ENCODE measurements at regions not wholly inside any gene's neighbourhood (a gene's known extent, or its start where the extent isn't known, plus 50 kb on each side); places are given as distances from the start of the nearest gene placed in this dataset.
"Not testable (repeated sequence)": the region's sequence is repeated elsewhere in the genome, so short reads cannot be mapped to it uniquely, and the experiment has no call there.

DNA sequence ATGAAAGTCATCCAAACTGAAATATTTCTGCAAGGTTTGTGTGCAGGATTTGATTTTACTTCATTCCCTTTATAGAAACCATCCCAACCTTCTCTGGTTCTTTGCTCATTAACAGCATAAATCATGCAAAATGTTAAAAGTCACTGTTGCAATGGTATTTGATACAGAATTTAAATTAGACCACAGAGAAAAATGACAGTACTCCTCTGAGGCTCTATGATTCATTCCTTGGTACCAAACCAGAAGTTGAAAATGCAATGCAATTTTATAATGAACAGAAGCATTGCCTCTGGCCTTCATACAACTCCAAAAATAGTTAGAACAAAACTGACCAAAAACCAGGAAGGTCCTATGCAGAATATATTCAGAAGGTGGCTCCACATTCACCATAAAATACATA is 607.1 kb downstream of the TLE1 start:
- TF ChIP-seq JUND (IDR thresholded peaks at IDR 0.05; ENCODE audit: low read depth), result no peak
- in situ Hi-C loops (cut with HindIII; ENCODE audit: low pct_unique_long_range_greater_than_20kb, low sequenced_read_pairs), result no loop called here
- DNase-seq (ENCODE audit: low read depth in 1 of 2, low spot score in 1 of 2), result no peak

DNA sequence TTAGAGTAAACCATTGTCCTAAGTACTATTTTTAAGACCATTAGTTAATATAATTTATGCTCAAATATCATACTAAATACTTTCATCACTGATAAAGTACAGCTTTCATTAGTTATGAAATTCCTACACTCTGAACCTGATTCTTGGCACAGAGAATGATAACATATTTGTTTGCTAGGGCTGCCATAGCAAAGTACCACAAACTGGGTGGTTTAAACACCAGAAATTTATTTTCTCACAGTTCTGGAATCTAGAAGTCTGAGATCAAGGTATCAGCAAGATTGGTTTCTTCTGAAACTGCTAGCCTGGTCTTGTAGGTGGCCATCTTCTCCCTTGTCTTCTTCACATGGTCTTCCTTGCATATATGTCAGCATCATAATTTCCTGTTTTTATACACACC is 608.4 kb downstream of the TLE1 start:
- in situ Hi-C loops (cut with HindIII; ENCODE audit: low pct_unique_long_range_greater_than_20kb, low sequenced_read_pairs), result no loop called here
- no peak for DNase-seq (ENCODE audit: low read depth in 1 of 2, low spot score in 1 of 2)
- no peak for TF ChIP-seq JUND (IDR thresholded peaks at IDR 0.05; ENCODE audit: low read depth)

DNA sequence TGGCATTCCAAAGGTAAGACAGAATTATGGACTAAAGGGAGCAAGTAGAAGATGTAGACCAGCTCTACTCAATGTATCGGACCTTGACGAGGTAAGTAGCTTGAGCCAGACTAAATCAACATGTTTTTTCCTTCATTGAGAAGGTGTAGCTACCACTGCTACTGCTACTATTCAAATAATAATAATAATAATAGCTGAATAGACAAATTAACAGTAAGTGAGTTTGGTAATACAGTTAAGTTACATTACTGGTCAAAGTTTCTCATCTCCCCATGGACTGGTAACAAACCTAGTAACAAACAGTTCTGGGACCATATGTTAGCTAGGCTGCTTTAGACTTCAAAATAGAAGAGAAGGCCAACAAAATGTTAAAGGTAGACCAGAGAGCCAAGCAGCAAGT is 609.2 kb downstream of the TLE1 start:
- in situ Hi-C loops (cut with HindIII; ENCODE audit: low pct_unique_long_range_greater_than_20kb, low sequenced_read_pairs), result no loop called here
- DNase-seq (ENCODE audit: low read depth in 1 of 2, low spot score in 1 of 2), result no peak
- TF ChIP-seq JUND (IDR thresholded peaks at IDR 0.05; ENCODE audit: low read depth), result no peak

GRCh38 chr9:81079055-81079454 is 610.3 kb downstream of the TLE1 start:
- no peak for TF ChIP-seq JUND (IDR thresholded peaks at IDR 0.05; ENCODE audit: low read depth)
- in situ Hi-C loops (cut with HindIII; ENCODE audit: low pct_unique_long_range_greater_than_20kb, low sequenced_read_pairs), result no loop called here
- no peak for DNase-seq (ENCODE audit: low read depth in 1 of 2, low spot score in 1 of 2)

DNA sequence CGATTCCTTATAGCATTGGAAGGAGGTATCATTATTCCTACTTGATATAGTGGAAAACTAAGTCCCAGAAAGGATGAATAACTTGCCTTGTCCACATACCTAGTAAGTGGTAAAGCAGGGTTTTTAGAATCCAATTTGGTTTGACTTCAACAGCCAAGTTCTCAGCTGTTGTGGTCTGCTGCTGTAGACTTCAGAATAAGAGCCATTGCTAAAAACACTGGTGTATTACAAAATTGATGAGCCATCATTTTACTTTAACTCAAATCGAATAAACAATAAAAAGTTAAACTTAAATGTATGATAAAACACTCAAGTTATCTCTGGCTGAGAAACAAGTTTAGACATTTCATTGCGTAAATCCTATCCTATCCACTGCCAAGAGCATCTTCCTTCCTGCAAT is 610.8 kb downstream of the TLE1 start:
- in situ Hi-C loops (cut with HindIII; ENCODE audit: low pct_unique_long_range_greater_than_20kb, low sequenced_read_pairs), result no loop called here
- no peak for DNase-seq (ENCODE audit: low read depth in 1 of 2, low spot score in 1 of 2)

DNA sequence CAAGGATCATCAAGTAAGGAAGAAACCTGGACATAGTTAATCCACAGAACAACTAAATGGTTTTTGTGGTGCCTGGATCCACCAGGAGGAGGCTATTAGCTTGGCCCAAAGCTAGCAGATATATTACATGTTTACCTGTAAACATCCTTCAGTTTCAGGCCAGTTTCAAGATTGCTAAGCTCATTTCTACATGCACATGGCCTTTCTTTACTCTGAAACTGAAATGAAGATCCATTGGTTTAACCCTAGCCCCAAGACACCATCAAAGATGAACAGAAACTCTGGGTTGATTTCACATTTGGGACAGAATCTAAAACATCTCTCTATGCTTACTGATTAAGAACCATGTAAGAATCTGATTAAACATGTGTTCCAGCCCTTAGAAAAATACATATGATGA is 611.8 kb downstream of the TLE1 start:
- DNase-seq (ENCODE audit: low read depth in 1 of 2, low spot score in 1 of 2), result no peak
- in situ Hi-C loops (cut with HindIII; ENCODE audit: low pct_unique_long_range_greater_than_20kb, low sequenced_read_pairs), result no loop called here

More for the DNA sequence above, 610.8 kb downstream of the TLE1 start:
- TF ChIP-seq JUND (IDR thresholded peaks at IDR 0.05; ENCODE audit: low read depth), result no peak

GRCh38 chr9:81076131-81076530 is 613.2 kb downstream of the TLE1 start:
- TF ChIP-seq JUND (IDR thresholded peaks at IDR 0.05; ENCODE audit: low read depth), result no peak
- DNase-seq (ENCODE audit: low read depth in 1 of 2, low spot score in 1 of 2), result no peak
- in situ Hi-C loops (cut with HindIII; ENCODE audit: low pct_unique_long_range_greater_than_20kb, low sequenced_read_pairs), result no loop called here

More for the DNA sequence above, 611.8 kb downstream of the TLE1 start:
- no peak for TF ChIP-seq JUND (IDR thresholded peaks at IDR 0.05; ENCODE audit: low read depth)

GRCh38 chr9:81074221-81074620 is 615.1 kb downstream of the TLE1 start:
- TF ChIP-seq JUND (IDR thresholded peaks at IDR 0.05; ENCODE audit: low read depth), result no peak
- DNase-seq (ENCODE audit: low read depth in 1 of 2, low spot score in 1 of 2), result no peak
- in situ Hi-C loops (cut with HindIII; ENCODE audit: low pct_unique_long_range_greater_than_20kb, low sequenced_read_pairs), result no loop called here

- TF ChIP-seq JUND (IDR thresholded peaks at IDR 0.05; ENCODE audit: low read depth), result no peak
- DNase-seq (ENCODE audit: low read depth in 1 of 2, low spot score in 1 of 2), result no peak
- in situ Hi-C loops (cut with HindIII; ENCODE audit: low pct_unique_long_range_greater_than_20kb, low sequenced_read_pairs), result no loop called here
Observed at GRCh38 chr9:81073821-81074220, 615.5 kb downstream of the TLE1 start.

DNA sequence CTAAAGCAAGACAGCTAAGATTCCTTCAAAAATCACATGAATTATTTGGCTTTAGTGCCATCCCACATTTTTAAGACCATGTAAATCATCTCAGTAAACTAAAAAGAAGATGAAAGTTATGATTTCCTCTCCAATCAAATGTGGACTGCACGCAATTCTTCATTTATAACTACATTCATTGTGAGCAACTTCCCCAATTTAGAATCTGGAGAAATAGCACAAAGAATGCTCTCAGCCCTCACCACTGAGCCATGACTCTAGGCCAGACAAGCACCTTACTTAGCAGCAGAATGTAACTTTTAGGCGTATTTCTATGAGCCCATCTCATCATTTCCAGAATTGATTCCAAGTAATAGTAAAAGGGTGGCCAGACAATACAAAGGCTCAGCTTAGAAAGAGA is 616.6 kb downstream of the TLE1 start:
- no peak for DNase-seq (ENCODE audit: low read depth in 1 of 2, low spot score in 1 of 2)
- no peak for TF ChIP-seq JUND (IDR thresholded peaks at IDR 0.05; ENCODE audit: low read depth)
- in situ Hi-C loops (cut with HindIII; ENCODE audit: low pct_unique_long_range_greater_than_20kb, low sequenced_read_pairs), result no loop called here

DNA sequence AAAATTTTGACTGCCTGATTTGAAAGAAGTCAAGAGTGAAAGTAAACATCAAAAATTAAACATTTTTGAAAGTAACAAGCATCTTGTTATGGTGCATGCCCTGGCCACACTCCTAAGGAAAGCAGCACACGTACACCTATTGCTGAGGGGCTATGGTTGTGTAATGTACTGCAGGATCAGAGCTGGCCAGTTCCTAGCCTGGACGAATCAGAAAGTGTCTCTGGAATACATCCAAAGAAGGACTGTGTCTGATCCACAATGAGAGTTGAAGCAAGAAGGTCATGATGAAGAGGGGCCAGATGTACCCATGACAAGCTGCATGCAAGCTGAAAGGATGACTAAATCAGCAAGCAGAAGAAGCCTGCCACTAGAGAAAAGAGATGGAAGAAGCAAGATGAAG is 618.2 kb downstream of the TLE1 start:
- in situ Hi-C loops (cut with HindIII; ENCODE audit: low pct_unique_long_range_greater_than_20kb, low sequenced_read_pairs), result no loop called here
- DNase-seq (ENCODE audit: low read depth in 1 of 2, low spot score in 1 of 2), result no peak
- TF ChIP-seq JUND (IDR thresholded peaks at IDR 0.05; ENCODE audit: low read depth), result no peak

DNA sequence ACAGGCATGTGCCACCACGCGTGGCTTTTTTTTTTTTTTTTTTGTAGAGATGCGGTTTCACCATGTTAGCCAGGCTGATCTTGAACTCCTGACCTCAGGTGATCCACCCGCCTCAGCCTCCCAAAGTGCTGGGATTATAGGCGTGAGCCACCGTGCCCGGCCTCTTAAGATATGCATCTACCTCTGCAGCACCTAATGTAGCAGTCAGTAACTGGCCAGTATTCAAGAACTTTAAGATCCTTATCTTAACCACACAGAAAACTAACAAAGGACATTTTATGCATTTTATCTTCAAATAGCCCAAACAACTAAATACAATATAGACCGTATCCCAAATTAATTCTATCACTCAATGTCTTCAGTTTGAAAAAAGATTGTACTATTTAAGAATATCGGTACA is 618.7 kb downstream of the TLE1 start:
- TF ChIP-seq JUND (IDR thresholded peaks at IDR 0.05; ENCODE audit: low read depth), result no peak
- in situ Hi-C loops (cut with HindIII; ENCODE audit: low pct_unique_long_range_greater_than_20kb, low sequenced_read_pairs), result no loop called here
- DNase-seq (ENCODE audit: low read depth in 1 of 2, low spot score in 1 of 2), result peak in 1 of 2 experiments; percentile 11

- DNase-seq (ENCODE audit: low read depth in 1 of 2, low spot score in 1 of 2), result no peak
- no peak for TF ChIP-seq JUND (IDR thresholded peaks at IDR 0.05; ENCODE audit: low read depth)
- in situ Hi-C loops (cut with HindIII; ENCODE audit: low pct_unique_long_range_greater_than_20kb, low sequenced_read_pairs), result no loop called here
Observed at GRCh38 chr9:81069923-81070322, 619.4 kb downstream of the TLE1 start.

- no peak for DNase-seq (ENCODE audit: low read depth in 1 of 2, low spot score in 1 of 2)
- in situ Hi-C loops (cut with HindIII; ENCODE audit: low pct_unique_long_range_greater_than_20kb, low sequenced_read_pairs), result no loop called here
- TF ChIP-seq JUND (IDR thresholded peaks at IDR 0.05; ENCODE audit: low read depth), result no peak
Observed at GRCh38 chr9:81069038-81069795, 620.1 kb downstream of the TLE1 start.

GRCh38 chr9:81062995-81063394 is 626.4 kb downstream of the TLE1 start:
- in situ Hi-C loops (cut with HindIII; ENCODE audit: low pct_unique_long_range_greater_than_20kb, low sequenced_read_pairs); DNase-seq (ENCODE audit: low read depth in 1 of 2, low spot score in 1 of 2): not testable (repeated sequence)
